K562 (cell line): ENCODE measurements at regions not wholly inside any gene's neighbourhood (a gene's known extent, or its start where the extent isn't known, plus 50 kb on each side); places are given as distances from the start of the nearest gene placed in this dataset.

Source experiments
- CHD4 ChIP-seq: fragments of 200-600 bp; sonication (generic); IDR thresholded peaks from 3 replicates; pipeline ENCODE4 v1.6.1; 2012; ENCODE audit warnings: low read depth, mild to moderate bottlenecking, mixed read lengths, low read length, inconsistent platforms; ENCODE audit not compliant: insufficient read depth, insufficient replicate concordance, poor library complexity, severe bottlenecking
- FIP1L1 ChIP-seq: fragments of 200-400 bp; formaldehyde crosslinking; IDR thresholded peaks from 2 replicates; pipeline ENCODE4 v1.6.1; 2018; ENCODE audit warnings: mild to moderate bottlenecking, low read depth, low read length; ENCODE audit not compliant: poor library complexity, severe bottlenecking
- RFX7 ChIP-seq: fragments of 250-450 bp; sonication (Bioruptor Pico); IDR thresholded peaks from 2 replicates; pipeline ENCODE4 v1.5.1; 2021; ENCODE audit warnings: mild to moderate bottlenecking
- RREB1 ChIP-seq: fragments of 250-450 bp; sonication (Bioruptor Pico); IDR thresholded peaks from 2 replicates; pipeline ENCODE4 v1.4.0; 2020
- ZNF354B ChIP-seq: fragments of 250-450 bp; sonication (Bioruptor Pico); IDR thresholded peaks from 2 replicates; pipeline ENCODE4 v1.4.0; 2020
- ZNF41 ChIP-seq: fragments of 250-450 bp; sonication (Bioruptor Pico); conservative IDR thresholded peaks from 2 replicates; pipeline ENCODE4 v1.4.0; 2020; ENCODE audit warnings: mild to moderate bottlenecking
- TF ChIP-seq, protein P1 (sequence below): sonication (generic); formaldehyde crosslinking; IDR thresholded peaks from 2 replicates; pipeline ENCODE4 v1.8.0; 2023; ENCODE audit warnings: missing genetic modification reagents, mild to moderate bottlenecking, borderline replicate concordance
- TF ChIP-seq, protein P2 (sequence below): sonication (generic); formaldehyde crosslinking; IDR thresholded peaks from 2 replicates; pipeline ENCODE4 v1.8.1; 2023; ENCODE audit warnings: mild to moderate bottlenecking, missing genetic modification reagents
- TF ChIP-seq, protein P3 (sequence below), 2 experiments: IDR thresholded peaks in 1 of 2; conservative IDR thresholded peaks in 1 of 2; 2 replicates each; pipeline ENCODE4 v1.6.1; 2016; ENCODE audit warnings: low read depth in 2 of 2, mild to moderate bottlenecking in 1 of 2, missing compliant biosample characterization in 1 of 2, missing genetic modification characterization in 1 of 2, moderate library complexity in 1 of 2

DNA sequence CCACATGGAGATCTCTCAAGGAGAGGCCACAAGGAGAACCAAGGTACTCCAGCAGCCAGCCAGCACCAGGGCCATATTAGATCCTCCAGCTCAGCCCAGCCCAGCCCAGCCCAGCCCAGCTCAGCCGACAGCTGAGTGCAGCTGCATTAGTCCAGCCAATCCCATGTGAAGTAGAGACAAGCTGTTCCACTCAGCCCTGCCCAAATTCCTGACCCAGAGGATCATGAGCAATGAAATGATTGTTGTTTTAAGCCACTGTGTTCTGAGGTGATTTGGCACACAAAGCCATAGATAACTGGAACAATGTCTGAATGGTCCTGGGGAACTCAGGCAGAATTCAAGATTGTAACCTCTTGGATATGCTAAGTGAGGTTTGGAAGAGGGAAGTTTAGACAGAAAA, 59.5 kb upstream of the BMP2 start (continued):
- TF ChIP-seq, protein P1, sequence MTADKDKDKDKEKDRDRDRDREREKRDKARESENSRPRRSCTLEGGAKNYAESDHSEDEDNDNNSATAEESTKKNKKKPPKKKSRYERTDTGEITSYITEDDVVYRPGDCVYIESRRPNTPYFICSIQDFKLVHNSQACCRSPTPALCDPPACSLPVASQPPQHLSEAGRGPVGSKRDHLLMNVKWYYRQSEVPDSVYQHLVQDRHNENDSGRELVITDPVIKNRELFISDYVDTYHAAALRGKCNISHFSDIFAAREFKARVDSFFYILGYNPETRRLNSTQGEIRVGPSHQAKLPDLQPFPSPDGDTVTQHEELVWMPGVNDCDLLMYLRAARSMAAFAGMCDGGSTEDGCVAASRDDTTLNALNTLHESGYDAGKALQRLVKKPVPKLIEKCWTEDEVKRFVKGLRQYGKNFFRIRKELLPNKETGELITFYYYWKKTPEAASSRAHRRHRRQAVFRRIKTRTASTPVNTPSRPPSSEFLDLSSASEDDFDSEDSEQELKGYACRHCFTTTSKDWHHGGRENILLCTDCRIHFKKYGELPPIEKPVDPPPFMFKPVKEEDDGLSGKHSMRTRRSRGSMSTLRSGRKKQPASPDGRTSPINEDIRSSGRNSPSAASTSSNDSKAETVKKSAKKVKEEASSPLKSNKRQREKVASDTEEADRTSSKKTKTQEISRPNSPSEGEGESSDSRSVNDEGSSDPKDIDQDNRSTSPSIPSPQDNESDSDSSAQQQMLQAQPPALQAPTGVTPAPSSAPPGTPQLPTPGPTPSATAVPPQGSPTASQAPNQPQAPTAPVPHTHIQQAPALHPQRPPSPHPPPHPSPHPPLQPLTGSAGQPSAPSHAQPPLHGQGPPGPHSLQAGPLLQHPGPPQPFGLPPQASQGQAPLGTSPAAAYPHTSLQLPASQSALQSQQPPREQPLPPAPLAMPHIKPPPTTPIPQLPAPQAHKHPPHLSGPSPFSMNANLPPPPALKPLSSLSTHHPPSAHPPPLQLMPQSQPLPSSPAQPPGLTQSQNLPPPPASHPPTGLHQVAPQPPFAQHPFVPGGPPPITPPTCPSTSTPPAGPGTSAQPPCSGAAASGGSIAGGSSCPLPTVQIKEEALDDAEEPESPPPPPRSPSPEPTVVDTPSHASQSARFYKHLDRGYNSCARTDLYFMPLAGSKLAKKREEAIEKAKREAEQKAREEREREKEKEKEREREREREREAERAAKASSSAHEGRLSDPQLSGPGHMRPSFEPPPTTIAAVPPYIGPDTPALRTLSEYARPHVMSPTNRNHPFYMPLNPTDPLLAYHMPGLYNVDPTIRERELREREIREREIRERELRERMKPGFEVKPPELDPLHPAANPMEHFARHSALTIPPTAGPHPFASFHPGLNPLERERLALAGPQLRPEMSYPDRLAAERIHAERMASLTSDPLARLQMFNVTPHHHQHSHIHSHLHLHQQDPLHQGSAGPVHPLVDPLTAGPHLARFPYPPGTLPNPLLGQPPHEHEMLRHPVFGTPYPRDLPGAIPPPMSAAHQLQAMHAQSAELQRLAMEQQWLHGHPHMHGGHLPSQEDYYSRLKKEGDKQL (CRISPR knock-in tag): no peak
- TF ChIP-seq, protein P2, sequence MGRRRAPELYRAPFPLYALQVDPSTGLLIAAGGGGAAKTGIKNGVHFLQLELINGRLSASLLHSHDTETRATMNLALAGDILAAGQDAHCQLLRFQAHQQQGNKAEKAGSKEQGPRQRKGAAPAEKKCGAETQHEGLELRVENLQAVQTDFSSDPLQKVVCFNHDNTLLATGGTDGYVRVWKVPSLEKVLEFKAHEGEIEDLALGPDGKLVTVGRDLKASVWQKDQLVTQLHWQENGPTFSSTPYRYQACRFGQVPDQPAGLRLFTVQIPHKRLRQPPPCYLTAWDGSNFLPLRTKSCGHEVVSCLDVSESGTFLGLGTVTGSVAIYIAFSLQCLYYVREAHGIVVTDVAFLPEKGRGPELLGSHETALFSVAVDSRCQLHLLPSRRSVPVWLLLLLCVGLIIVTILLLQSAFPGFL (CRISPR knock-in tag): no peak
- TF ChIP-seq RREB1 (CRISPR knock-in tag) (no peak), ZNF41 (CRISPR knock-in tag) (no peak), FIP1L1 (no peak), ZNF354B (CRISPR knock-in tag) (no peak), RFX7 (CRISPR knock-in tag) (no peak), CHD4 (no peak)
- TF ChIP-seq, protein P3, sequence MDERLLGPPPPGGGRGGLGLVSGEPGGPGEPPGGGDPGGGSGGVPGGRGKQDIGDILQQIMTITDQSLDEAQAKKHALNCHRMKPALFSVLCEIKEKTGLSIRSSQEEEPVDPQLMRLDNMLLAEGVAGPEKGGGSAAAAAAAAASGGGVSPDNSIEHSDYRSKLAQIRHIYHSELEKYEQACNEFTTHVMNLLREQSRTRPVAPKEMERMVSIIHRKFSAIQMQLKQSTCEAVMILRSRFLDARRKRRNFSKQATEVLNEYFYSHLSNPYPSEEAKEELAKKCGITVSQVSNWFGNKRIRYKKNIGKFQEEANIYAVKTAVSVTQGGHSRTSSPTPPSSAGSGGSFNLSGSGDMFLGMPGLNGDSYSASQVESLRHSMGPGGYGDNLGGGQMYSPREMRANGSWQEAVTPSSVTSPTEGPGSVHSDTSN (CRISPR knock-in tag; IDR thresholded peaks at IDR 0.05; ENCODE audit: low read depth): no peak
- TF ChIP-seq, protein P3 (tag; conservative IDR thresholded peaks at IDR 0.05; ENCODE audit: low read depth): no peak
